OCI-LY3 (cell line): ENCODE measurements at regions not wholly inside any gene's neighbourhood (a gene's known extent, or its start where the extent isn't known, plus 50 kb on each side); places are given as distances from the start of the nearest gene placed in this dataset.
A peak's percentile ranks its signal among the peaks of the same experiment; 100 is the strongest.

Source experiments
- H2AFZ ChIP-seq: fragments of 200-600, 300-600 bp; shearing (Covaris generic); 2 replicates; pipeline ENCODE4 v1.6.0; 2014; ENCODE audit warnings: antibody characterized with exemption, low read depth, low read length
- H3K27ac ChIP-seq: fragments of 200-600, 300-600 bp; sonication (generic); 2 replicates; pipeline ENCODE4 v1.5.1; 2014; ENCODE audit warnings: mild to moderate bottlenecking, low read length, moderate library complexity, mixed read lengths
- H3K27me3 ChIP-seq: fragments of 200-600, 300-600 bp; sonication (generic); 2 replicates; pipeline ENCODE4 v1.6.1; 2014; ENCODE audit warnings: low read depth, low read length, mixed read lengths
- H3K36me3 ChIP-seq: fragments of 200-600, 300-600 bp; sonication (generic); replicated peaks from 2 replicates; pipeline ENCODE3; 2014; ENCODE audit warnings: low read depth, low read length, mixed read lengths
- H3K4me1 ChIP-seq: fragments of 300-600, 200-600 bp; sonication (generic); 2 replicates; pipeline ENCODE4 v1.6.1; 2014; ENCODE audit warnings: low read length, mixed read lengths
- H3K4me2 ChIP-seq: fragments of 200-600, 300-600 bp; sonication (generic); 2 replicates; pipeline ENCODE4 v1.6.1; 2014; ENCODE audit warnings: low read length, mixed read lengths
- H3K4me3 ChIP-seq: fragments of 300-600, 200-600 bp; sonication (generic); 2 replicates; pipeline ENCODE4 v1.5.1; 2014; ENCODE audit warnings: antibody characterized with exemption, mild to moderate bottlenecking, low read length, moderate library complexity
- H3K79me2 ChIP-seq: fragments of 300-600, 200-600 bp; shearing (Covaris generic); 2 replicates; pipeline ENCODE4 v1.6.1; 2014; ENCODE audit warnings: mild to moderate bottlenecking, low read length, mixed read lengths
- H3K9ac ChIP-seq: fragments of 300-600, 200-600 bp; shearing (Covaris generic); 2 replicates; pipeline ENCODE4 v1.6.0; 2014; ENCODE audit warnings: mild to moderate bottlenecking, low read length, moderate library complexity
- H3K9me3 ChIP-seq: fragments of 200-600, 300-600 bp; shearing (Covaris generic); 2 replicates; pipeline ENCODE4 v1.6.1; 2014; ENCODE audit warnings: low read length, mixed read lengths; ENCODE audit not compliant: insufficient read depth
- H4K20me1 ChIP-seq: fragments of 200-600, 300-600 bp; sonication (generic); 2 replicates; pipeline ENCODE4 v1.6.1; 2016; ENCODE audit warnings: low read length, mixed read lengths; ENCODE audit not compliant: insufficient read depth
- EZH2phosphoT487 ChIP-seq: fragments of 200-600 bp; shearing (Covaris generic); IDR thresholded peaks from 2 replicates; pipeline ENCODE4 v1.6.1; 2018; ENCODE audit warnings: antibody characterized with exemption, mixed run types, low read depth
- TF ChIP-seq, protein P1 (sequence below): fragments of 200-600, 300-600 bp; sonication (generic); IDR thresholded peaks from 2 replicates; pipeline ENCODE4 v1.5.1; 2014; ENCODE audit warnings: antibody characterized with exemption, low read length, low read depth

DNA sequence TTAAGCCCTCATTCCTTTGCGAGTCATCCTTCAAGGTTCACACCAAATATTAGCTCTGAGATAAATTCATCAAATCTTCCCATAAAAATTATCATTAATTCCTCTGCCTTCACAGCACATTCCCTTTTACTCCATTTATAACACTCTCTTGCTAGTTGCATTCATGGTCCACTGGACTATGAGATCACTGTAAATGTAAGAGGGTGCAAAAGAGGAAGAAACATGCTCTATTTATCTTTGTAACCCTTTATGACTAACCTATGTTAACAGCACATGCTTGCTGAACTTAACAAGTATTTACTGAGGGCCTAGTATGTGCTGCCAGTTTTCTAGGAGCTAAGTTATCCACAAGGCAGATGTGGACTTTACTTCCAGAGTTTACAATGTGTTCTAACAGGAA lies 86.7 kb upstream of the TMEM168 start:
- H3K4me3 ChIP-seq = no peak overlapping the region
- no peaks in the 10 kb centered on the region for H3K79me2 ChIP-seq
- no peaks in the 10 kb centered on the region for H4K20me1 ChIP-seq
- H3K27me3 ChIP-seq = no peaks in the 10 kb centered on the region
- H3K9ac ChIP-seq = no peak overlapping the region
- H2AFZ ChIP-seq = no peak overlapping the region
- H3K36me3 ChIP-seq = no peaks in the 10 kb centered on the region
- TF ChIP-seq EZH2phosphoT487 = no peak
- TF ChIP-seq, protein P1, sequence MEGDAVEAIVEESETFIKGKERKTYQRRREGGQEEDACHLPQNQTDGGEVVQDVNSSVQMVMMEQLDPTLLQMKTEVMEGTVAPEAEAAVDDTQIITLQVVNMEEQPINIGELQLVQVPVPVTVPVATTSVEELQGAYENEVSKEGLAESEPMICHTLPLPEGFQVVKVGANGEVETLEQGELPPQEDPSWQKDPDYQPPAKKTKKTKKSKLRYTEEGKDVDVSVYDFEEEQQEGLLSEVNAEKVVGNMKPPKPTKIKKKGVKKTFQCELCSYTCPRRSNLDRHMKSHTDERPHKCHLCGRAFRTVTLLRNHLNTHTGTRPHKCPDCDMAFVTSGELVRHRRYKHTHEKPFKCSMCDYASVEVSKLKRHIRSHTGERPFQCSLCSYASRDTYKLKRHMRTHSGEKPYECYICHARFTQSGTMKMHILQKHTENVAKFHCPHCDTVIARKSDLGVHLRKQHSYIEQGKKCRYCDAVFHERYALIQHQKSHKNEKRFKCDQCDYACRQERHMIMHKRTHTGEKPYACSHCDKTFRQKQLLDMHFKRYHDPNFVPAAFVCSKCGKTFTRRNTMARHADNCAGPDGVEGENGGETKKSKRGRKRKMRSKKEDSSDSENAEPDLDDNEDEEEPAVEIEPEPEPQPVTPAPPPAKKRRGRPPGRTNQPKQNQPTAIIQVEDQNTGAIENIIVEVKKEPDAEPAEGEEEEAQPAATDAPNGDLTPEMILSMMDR = no peak
- H3K9me3 ChIP-seq = no peaks in the 10 kb centered on the region
- no peak overlapping the region for H3K27ac ChIP-seq
- no peaks in the 10 kb centered on the region for H3K4me1 ChIP-seq
- no peak overlapping the region for H3K4me2 ChIP-seq

DNA sequence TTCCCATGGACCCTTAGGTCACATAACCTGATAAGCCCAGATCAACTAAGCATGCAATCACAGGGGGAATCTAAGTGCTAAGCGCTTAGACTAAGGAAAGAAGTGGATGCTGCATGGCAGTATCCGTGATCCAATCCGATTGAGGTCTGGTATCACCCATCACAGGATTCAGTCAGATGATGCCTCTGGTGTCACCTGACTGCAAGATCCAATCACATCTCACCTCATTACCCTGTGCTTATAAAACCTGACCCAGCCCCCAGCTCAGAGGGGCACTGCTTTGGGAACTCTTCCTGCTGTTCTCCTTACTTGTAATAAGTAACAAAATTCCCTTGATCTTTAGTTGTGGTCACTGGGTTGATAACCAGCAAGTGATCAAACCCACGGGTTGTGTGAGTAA lies 84.7 kb upstream of the TMEM168 start:
- H3K9me3 ChIP-seq = no peaks in the 10 kb centered on the region
- TF ChIP-seq EZH2phosphoT487 = no peak
- TF ChIP-seq, protein P1 = no peak
- no peaks in the 10 kb centered on the region for H3K36me3 ChIP-seq
- no peaks in the 10 kb centered on the region for H3K79me2 ChIP-seq
- H3K27me3 ChIP-seq = no peaks in the 10 kb centered on the region
- no peak overlapping the region for H3K27ac ChIP-seq
- H3K9ac ChIP-seq = no peak overlapping the region
- H3K4me1 ChIP-seq = no peaks in the 10 kb centered on the region
- H4K20me1 ChIP-seq = 0 out of 2 replicates have a peak, but pooled peaks cover 5% of the 10 kb centered on the region
- H3K4me3 ChIP-seq = no peak overlapping the region
- H2AFZ ChIP-seq = no peak overlapping the region
- no peak overlapping the region for H3K4me2 ChIP-seq

DNA sequence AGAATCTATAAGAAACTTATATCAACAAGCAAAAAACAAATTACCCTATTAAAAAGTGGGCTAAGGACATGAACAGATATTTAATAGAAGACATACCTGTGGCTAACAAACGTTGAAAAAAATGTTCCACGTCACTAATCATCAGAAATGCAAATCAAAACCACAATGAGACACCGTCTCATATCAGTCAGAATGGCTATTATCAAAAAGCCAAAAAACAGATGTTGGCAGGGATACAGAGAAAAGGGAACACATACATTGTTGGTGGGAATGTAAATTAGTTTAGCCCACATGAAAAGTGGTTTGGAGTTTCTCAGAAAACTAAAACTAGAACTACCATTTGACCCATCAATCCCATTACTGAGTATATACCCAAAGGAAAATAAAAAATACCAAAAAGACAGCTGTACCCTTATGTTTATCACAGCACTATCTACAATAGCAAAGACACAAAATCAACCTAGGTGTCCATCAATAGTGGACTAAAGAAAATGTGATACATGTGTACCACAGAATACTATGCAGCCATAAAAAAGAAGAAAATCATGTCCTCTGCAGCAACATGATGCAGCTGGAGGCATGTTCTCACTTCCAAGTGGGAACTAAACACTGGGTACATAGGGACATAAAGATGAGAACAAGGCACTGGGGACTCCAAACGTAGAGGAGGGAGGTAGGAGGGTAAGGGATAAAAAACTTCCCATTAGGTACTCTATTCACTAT lies 83.8 kb upstream of the TMEM168 start:
- Histone ChIP-seq H4K20me1 (peaks cover 6% of the 10 kb centered on the region; the same call in 1 of the 2 replicates), H3K4me1 (no peaks in the 10 kb centered on the region), H3K27ac (no peak overlapping the region), H3K36me3 (no peaks in the 10 kb centered on the region), H3K9me3 (no peaks in the 10 kb centered on the region), H3K4me3 (no peak overlapping the region), H3K4me2 (no peak overlapping the region), H3K27me3 (no peaks in the 10 kb centered on the region), H3K79me2 (no peaks in the 10 kb centered on the region), H3K9ac (no peak overlapping the region), H2AFZ (no peak overlapping the region)
- TF ChIP-seq, protein P1 = no peak
- TF ChIP-seq EZH2phosphoT487 = no peak

DNA sequence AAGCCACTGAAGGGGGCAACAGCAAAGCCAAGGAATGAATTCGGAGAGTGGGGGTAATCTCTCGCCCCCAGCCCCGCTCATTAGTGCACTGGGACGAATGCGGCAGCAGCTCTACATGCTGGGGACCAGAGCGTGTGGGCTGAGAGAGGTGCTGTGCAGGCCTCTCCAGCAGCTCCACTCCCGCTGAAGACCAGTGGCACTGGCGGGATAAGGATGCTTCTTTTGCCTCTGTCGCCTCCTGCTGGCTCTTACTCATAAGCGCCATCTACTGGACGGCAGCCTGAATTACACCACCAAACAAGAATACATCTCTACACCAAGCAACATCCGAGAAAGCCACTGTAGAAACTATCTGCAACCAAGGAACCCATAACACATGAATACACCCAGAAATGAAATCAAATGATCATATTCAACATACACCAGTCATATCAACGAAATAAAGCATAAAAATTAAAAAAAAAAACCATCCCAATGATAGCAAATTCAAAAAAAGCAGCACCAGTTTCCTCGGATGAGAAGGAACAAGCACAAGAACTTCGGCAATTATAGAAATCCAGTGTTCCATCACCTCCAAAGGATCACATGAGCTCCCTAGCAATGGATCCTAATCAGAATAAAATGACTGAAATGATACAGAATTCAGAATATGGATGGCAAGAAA lies 79.0 kb upstream of the TMEM168 start:
- no peak for TF ChIP-seq EZH2phosphoT487
- TF ChIP-seq, protein P1 = peak; percentile 94
- H3K4me2 ChIP-seq = no peak overlapping the region
- H3K27ac ChIP-seq = no peak overlapping the region
- no peak overlapping the region for H3K9ac ChIP-seq
- H3K4me1 ChIP-seq = peaks cover 10% of the 10 kb centered on the region
- H3K9me3 ChIP-seq = no peaks in the 10 kb centered on the region
- peaks cover 12% of the 10 kb centered on the region; the same call in 1 of the 2 replicates for H4K20me1 ChIP-seq
- H2AFZ ChIP-seq = no peak overlapping the region
- no peaks in the 10 kb centered on the region for H3K79me2 ChIP-seq
- no peak overlapping the region for H3K4me3 ChIP-seq
- H3K36me3 ChIP-seq = no peaks in the 10 kb centered on the region
- no peaks in the 10 kb centered on the region for H3K27me3 ChIP-seq
